Hippocampal formation (tissue), 2 donors: ENCODE measurements at regions not wholly inside any gene's neighbourhood (a gene's known extent, or its start where the extent isn't known, plus 50 kb on each side); places are given as distances from the start of the nearest gene placed in this dataset.

Source experiments
- DNase-seq, 2 donors: peaks; one replicate each; lab custom pipeline; 2025; lab: John Stamatoyannopoulos, UW

DNA sequence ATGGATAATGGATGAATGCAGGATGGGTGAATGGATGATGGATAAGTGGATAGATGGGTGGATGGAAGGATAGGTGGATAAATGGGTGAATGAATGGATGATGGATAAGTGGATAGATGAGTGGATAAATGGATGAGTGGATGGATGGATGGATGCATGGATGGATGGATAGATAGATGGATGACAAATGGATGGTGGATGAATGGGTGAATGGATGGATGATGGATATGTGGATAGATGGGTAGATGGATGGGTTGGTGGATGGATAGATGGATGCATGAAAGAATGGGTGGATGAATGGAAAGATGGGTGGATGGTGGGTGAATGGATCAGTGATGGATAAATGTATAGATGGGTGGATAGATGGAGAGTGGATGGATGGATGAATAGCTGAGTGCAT, 564.8 kb downstream of the MIAT start:
- no peak for DNase-seq

DNA sequence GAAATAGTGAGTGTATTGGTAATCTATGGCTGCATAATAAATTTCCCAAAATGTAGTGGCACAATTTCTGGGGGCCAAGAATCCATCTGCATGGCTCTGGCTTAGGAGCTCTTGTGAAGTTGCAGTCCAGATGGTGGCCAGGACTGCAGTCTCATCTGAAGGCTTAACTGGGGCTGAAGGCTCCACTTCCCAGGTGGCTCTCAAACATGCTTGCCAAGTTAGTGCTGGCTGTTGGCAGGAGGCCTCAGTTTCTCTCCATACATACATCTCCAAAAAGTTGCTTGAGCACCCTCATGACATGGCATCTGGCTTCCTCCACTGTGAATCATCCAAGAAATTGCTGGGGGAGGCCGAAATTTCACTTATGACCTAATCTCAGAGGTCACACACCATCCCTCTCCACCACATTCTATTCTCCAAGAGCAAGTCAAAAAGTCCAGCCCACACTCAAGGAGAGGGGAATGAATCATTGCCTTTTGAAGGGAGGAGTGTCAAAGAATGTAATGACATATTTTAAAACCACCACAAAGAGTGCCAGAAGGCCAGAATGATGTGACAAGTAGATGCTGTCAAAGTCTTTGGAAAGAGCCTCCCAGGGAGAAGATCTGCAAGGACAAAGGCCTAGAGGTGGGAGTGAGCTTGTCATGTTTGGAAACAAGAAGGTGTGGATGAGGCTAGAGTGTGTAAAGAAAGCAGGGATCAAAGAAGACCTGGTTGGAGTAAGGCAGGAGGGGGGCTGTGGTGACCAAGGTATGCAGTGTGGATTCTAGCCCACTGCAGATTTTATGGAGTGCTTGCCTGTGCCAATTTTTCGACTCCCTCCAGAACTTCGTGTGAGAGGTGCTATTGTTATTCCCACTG, 566.2 kb downstream of the MIAT start:
- DNase-seq, result no peak

DNA sequence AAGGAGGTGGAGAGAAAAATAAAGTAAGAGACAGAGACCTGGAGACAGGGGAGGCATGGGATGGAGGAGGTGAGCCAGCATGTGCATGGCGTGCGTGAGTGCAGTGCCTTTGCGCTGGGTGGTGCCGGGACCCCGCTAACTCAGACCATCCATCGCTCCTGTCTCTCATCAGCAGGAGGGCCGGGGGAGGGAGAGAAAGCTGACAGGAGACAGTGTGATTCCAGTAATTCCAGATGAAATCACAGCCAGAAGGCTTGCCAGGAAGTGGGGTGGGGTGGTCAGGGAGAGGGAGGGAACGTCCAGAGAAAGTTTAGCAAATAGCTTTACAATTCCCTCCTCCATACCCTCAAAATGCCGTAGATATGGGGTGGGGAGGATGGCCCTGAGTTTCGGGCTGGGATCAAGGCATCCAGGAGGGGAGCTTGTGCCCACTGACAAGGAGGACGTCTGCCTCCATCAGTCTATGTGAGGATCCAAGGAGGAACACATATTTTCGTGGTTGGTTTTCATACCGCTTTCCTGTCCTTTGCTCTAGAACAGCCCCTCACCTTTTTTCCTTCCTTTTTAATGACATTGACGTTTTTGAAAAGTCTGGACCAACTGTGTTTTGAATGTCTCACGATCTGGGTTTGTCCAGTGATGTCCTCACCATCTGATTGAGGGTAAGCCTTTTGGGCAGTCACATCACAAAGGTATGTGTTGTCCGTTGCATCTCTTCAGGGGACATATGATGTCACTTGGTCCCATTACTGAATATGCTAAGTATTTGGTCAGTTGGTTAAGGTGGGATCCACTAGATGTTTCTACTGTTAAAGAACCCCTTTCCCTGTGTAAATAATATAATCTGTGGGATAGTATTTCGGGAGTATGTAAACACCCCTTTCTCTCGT, 567.3 kb downstream of the MIAT start:
- no peak for DNase-seq

DNA sequence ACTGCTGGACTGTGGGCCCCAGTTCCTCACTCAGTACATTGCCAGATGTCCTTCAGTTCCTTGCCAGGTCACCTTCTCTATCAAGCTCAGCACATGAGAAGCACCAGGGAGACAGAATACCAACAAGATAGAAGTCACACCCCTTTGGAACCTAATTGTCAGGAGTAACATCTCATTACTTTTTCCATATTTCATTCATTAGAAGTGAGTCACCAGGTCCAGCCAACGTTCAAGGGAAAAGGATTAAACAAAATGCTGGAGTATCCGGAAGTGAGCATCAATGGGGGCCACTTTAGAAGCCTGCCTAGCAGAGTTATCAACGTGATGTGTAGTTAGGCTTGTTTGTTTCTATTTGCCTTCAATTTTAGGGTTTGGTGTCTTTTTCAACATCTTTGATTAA, 569.3 kb downstream of the MIAT start:
- no peak for DNase-seq

DNA sequence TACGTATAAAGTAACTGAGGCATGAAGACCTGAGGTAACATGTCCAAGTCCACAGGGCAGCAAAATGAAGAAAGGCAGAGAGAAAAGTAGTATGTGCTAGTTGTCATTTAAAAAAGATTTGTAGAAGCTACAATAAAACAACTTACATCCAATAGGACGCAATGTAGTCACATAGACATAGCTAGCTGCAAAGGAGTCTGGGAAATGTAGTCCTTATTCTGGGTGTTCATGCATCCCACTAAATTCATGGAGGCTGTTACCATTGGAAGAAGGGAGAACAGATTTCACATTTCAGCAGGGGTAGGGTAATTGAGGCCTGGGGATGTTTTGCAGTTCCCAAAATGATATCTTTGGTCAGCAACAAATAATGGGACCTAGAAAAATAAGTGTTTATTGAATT, 571.4 kb downstream of the MIAT start:
- DNase-seq, result no peak

DNA sequence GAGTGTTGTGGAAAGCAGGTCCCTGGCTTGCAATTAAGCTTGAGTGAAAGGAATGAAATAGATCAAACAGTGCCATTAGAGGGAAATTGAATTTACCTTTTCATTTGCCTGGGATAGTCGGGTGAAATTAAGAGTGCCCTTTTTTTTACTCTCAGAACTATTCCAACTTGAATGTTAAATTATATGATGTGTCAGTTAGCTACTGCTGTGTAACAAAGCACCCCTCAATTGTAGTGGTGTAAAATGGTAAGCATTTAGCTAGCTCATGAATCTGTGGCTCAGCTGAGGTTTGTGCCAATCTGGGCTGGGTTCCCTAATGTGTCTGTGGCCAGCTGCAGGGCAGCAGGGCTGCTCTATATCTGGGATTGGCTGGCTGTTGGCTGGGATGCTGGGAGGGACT, 571.4 kb downstream of the MN1 start:
- DNase-seq, result no peak

DNA sequence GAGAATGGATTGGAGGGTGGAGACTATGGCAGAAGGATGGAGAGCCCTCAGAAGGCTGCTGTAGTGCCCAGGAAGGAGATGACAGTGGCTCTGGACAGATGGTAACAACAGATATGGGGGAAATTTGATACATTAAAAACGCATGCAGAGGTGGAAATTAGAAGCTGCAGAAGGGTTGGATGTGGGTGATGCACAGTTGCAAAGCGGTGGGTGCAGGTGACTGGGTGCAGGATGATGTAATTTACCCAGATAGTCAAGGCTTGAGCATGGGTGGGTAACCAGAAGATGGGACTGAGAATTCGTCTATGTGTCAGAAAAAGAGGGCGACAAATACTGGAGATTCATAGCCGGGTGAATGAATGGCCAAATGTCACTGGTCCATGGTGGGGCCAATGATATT, 570.3 kb downstream of the MN1 start:
- no peak for DNase-seq

DNA sequence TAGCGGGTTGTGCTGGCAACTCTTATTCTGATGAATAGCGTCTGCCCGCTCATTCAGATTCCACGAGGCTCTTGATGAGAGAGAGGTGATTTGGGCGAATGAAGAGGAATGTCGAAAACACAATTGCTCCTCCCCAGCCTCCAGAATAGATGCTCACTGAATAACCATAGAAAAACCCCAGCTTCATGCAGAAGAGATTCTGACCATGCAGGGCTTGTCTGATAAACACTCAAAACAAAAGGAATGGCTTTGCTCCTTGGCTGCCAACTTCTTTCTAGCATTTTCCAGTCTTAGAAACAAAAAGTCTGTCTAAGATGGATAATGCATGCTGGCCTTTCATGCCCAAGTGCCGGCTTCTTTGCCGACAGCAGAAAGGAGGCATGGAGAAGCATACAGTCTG, 569.5 kb downstream of the MN1 start:
- DNase-seq, result no peak

DNA sequence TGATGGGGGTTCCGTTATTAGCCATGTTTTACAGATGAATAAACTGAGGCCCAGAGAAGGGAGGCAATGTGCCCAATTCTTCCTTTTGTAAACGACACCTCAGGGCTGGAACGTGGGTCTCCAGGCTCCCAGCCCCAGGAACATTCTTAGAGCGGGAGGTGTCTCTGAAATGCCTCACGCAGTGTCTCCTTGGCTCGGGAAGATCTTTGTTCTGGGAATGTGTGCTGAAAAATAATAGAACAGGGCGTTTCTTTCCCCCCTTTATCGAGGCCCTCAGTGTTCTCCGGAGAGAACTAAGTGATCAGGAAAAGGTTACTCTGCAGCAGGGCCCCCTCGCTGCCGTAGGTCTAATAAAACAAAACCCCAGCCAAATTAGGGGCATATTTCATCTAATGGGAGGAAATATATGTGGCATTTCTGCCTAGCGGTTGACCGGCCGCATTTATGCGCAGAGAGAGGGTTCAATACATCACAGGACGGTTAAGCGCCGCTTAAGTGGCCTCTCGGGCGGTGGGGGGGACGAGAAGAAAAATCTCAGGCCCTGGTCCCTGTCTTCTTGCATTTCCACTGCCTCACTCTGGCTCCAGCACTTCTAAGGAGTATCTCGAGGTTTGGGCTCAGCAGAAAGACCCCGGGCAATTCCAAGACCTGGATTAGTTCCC, 564.3 kb downstream of the MN1 start:
- no peak for DNase-seq

DNA sequence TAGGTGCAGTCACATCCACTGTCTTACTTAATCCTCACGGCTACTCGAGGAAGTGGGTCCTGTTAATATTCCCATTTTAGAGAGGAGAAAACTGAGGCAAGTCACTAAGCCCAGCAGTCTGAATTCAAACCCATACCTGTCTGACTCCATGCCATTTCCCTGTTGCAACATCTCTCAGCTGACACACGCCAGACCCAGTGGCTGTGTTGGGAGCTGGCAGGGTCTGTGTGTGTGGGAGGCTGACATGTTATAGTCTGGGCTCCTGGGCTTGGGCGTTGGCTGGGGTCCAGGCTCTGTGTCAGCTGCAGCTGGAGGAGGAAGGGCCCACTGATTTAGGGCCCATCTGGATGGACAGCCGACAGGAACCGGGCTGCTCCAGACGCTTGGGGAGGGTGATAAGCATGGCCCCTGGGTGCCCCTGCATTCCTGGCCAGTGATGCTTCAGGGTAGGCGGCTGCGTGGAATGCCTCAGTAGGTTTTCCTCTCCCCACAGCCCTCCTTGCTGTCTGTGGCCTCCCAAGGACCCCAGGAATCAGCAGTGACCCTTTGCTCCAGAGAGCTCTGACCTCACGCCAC, 562.5 kb downstream of the MN1 start:
- no peak for DNase-seq

DNA sequence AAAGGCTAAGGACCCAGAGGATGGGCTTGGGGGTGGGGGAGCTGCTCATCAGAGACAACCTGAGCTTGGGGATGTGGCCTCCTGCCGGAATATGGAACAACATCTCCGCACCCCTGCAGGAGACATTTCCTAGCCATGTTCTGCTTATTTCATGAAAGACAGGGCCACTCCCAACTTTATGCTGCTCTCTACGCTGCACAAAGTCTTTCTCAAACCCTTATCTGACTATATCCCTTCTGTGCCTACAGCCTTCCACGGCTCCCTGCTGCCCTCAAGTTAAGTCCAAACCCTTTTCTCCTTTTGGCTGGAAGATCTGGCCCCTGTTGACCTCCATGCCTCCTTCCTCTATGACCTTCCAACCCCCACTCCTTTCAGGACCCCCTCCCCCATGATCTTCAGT, 562.0 kb downstream of the MN1 start:
- DNase-seq, result no peak

DNA sequence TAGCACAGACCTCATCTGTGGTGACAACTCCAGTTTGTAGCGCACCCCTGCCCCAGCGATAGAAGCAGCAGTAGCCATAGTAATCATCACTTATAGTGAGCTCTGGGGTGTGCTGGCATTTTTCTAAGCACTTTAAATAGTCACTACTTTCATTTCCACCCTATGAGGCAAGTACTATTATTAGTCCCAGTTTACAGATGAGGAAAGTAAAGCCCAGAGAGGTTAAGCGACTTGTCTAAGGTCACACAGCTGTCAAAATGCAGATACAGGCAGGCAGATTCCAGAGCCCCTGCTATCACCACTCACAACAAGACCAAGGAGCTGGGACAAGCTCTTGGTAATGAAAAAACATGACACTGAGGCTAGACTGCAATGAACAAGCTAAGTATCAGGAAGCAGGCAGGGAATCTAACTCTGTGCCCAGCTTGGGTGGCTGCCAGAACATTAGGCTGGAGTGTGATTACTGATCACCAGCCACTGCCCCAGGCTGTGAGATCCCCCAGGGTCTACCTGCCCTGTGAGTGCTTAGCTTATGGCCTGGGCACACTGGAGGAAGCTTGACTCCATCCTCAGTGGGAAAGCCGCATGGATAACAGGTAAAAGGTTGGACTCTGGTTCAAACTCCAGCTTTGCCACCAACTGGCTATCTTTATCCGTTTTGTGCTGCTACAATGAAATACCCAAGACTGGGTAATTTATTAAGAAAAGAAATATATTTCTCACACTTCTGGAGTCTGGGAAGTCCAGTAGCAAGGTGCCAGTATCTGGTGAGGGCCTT, 561.1 kb downstream of the MN1 start:
- no peak for DNase-seq

DNA sequence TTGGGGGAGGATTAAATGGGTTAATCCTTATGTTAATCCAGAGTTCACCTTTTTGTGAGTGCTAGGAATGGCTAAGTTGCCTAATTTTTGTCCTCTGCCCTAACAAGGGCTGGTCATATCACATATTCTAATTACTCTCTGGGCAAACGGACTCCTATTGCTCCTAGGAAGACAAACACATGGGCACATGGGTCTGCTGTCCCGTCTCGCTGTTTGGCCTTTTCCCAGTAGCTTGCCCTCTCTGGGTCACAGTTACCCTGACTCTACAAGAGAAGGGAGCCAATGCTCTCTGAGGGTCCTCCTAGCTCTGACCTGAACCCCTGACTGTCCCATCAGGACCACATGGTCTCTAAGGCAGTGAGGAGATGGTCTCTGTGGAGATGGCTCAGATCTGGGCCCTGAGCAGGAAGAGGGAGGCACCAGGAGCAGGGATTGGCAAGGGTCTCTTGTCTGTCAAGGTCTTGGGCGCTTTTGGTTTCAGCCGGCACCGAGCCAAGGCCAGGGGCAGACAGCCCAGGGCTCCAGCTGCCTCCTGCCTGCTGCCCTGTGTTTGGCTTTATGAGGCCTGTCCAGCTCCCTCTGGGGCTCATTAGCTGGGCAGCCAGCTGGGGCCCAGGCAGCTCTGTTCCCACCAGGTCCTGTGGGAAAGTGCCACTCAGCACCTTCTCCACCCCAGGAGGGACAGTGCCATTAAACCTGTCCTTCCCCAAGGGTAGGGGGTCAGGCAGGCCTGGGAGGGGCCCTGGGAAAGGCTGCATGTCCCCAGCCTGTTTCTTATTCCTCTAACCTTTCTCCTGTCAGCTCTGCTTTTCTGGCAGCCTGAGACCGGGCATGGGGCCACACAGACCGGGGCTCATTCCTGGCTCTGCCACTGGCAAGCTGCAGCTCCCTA, 559.9 kb downstream of the MN1 start:
- DNase-seq, result peak in 1 of 2 donors; percentile 21

DNA sequence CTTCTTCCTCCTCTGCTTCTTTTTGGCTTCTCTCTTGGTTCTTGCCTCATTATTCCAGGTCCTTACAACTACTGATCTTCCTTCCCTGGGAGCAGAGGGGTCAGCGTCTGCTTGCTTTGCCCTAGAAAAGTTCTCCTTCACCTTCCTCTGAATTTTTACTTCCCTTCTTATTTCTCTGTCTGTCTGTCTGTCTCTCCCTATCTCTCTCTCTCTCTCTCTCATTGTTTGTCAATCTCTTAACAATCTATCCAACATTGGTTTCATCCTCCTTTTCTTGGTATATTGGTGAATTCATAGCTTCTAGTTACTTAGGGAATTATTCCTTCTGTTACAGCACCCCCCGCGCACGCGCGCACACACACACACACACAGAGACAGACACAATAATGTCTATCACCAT, 559.1 kb downstream of the MN1 start:
- no peak for DNase-seq

DNA sequence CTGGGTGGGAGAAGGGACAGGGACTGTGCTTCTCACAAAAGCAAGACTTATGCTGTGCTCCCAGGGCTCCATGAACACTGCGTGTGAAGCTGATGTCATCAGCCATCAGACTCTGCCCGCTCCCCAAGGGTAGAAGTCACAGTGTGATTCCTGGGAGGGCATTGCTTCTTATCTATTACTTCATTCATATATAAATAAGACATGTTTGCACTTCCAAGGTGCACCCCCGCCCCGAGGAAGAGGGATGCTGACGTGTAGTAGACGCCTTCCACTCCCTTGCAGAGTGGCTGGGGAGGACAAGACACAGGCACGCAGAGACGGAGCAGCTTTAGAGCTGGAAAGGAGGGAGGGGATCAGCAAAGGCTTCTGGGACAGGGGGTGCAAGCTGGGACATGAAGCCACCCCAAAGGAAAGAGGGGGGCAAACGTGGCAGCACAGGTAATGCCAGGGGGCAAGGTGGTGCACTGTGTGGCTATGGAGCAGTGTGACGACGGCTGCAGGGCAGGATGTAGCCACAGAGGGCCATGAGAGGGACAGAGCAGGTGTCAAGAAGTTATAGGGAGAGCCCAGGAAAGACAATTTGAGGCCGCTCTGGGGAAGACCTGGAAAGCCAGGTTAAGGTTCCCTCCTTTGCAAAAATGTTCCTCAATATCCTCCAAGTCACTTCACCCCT, 558.5 kb downstream of the MN1 start:
- DNase-seq, result no peak

DNA sequence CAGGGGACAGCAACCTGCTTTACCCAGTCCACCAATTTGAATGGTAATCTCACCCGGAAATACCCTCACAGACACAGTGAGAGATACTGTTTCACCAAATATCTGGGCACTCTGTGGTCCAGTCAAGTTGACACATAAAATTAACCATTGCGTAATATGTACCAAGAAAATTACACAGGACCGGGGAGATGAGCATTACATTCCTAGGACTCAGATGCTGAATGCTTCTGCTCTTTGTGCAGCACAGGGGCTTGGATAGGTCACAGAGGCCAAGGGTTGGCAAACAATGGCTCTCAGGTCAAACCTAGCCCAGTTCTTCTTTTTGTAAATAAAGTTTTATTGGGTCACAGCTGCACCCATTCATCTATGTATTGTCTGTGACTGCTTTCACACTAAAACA, 557.2 kb downstream of the MN1 start:
- DNase-seq, result no peak

DNA sequence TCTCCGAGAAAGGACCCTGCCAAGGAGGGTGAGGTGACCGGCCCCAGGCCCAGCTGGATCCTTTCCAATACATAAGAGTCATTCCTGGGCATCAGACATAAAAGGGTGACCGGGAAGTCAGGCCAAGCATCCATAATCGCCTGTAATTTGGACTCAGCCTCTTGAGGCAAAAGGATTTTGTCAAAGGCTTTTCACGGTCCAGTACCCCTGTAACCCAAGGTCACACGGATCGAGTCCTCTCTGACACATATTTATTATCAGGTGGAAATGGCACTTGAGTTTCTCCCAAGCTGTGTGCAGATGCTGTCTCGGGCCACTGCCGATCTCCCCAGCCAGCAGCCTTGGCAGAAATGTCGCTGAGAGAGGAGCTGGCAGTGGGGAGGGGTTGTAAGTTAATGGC, 556.5 kb downstream of the MN1 start:
- no peak for DNase-seq

DNA sequence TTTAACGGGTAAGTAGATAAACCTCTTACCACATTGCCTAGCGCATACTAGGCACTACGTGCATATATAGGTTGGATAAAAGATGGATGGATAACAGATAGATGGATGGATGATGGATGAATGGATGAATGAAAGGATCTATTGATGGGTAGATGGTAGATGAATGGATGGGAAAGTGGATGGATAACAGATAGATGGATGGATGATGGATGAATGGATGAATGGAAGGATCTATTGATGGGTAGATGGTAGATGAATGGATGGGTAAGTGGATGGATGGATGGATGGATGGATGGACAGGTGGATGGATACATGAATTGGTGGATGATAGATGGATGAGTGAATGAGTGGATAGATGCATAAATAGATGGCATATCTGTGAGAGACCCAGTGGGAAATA, 555.0 kb downstream of the MN1 start:
- no peak for DNase-seq

DNA sequence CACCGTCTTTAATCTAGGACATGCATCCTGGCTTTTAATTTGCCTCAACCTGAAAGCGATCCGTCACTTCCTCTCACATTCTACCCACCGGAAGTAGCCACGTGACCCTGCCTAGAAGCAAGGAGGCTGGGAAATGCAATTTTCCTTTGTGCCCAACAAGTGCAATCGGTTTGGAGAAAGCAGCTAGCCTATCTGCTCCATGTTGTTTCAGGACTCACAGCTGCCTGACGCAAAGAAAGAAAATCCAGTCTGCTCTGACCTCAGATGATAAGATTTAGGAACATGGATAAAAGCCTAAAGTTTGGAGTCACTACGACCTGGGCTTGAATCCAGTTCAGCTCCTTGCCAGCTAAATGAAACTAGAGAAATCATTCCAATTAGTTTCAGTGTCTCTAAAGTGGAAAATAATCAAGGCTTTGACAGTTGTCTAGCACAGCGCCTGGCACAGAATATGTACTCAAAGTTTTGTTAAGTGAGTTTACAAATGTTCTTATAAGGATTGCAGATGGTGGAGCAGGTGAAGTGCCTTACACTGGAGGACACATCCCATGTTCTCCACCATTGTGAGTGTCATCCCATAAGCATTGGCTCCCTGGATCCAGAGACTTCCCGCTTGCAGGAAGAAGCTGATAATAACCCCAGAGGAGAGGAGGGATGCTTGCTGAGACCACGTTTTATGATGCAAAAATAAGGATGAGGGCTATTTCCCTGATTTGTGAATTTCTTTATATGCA, 553.7 kb downstream of the MN1 start:
- DNase-seq, result no peak
